ENCODE measurements at regions not wholly inside any gene's neighbourhood (a gene's known extent, or its start where the extent isn't known, plus 50 kb on each side); places are given as distances from the start of the nearest gene placed in this dataset.

GRCh38 chr12:24714237-24714636 lies 234.7 kb downstream of the BCAT1 start:
- no peak overlapping the region for H3K27ac Mint-ChIP-seq
- DNase-seq (no peak), ATAC-seq (replicated peaks in 1 of 2) (no peak)
- peaks cover 3 to 4% of the 10 kb centered on the region in 2 donors for H3K9me3 Mint-ChIP-seq
- H3K27me3 Mint-ChIP-seq (ENCODE audit: low read depth) = peaks cover 12% of the 10 kb centered on the region
- H3K4me3 Mint-ChIP-seq = no peak overlapping the region
- peaks cover 3% of the 10 kb centered on the region in 2 donors for H3K36me3 Mint-ChIP-seq (ENCODE audit: insufficient read depth in 2 of 2)
- H3K4me1 Mint-ChIP-seq (ENCODE audit: low read depth) = peaks cover 19% of the 10 kb centered on the region

- H3K4me3 Mint-ChIP-seq = peak overlapping the region in 1 of 2 donors; percentile 7
- no peaks in the 10 kb centered on the region for H3K27me3 Mint-ChIP-seq (ENCODE audit: low read depth)
- ATAC-seq (replicated peaks in 1 of 2) (no peak), DNase-seq (no peak)
- H3K27ac Mint-ChIP-seq = no peak overlapping the region
- H3K4me1 Mint-ChIP-seq (ENCODE audit: low read depth) = no peaks in the 10 kb centered on the region
- H3K9me3 Mint-ChIP-seq = no peaks in the 10 kb centered on the region
- H3K36me3 Mint-ChIP-seq (ENCODE audit: insufficient read depth in 2 of 2) = no peaks in the 10 kb centered on the region
These were observed 237.6 kb downstream of the BCAT1 start for GRCh38 chr12:24711056-24712008.

- no peaks in the 10 kb centered on the region for H3K36me3 Mint-ChIP-seq (ENCODE audit: insufficient read depth in 2 of 2)
- H3K4me1 Mint-ChIP-seq (ENCODE audit: low read depth) = peaks cover 13% of the 10 kb centered on the region
- H3K9me3 Mint-ChIP-seq = no peaks in the 10 kb centered on the region
- H3K4me3 Mint-ChIP-seq = no peak overlapping the region
- DNase-seq = no peak
- peaks cover 13% of the 10 kb centered on the region for H3K27me3 Mint-ChIP-seq (ENCODE audit: low read depth)
- ATAC-seq (replicated peaks in 1 of 2) = peak; percentile 59 to 65
- no peak overlapping the region for H3K27ac Mint-ChIP-seq
These were observed 239.7 kb downstream of the BCAT1 start for GRCh38 chr12:24709216-24709615.

GRCh38 chr12:24708718-24709117 lies 240.2 kb downstream of the BCAT1 start:
- ATAC-seq (replicated peaks in 1 of 2) (peak; percentile 1 to 2), DNase-seq (no peak)
- H3K27ac Mint-ChIP-seq = no peak overlapping the region
- H3K4me1 Mint-ChIP-seq (ENCODE audit: low read depth) = peaks cover 17% of the 10 kb centered on the region
- no peaks in the 10 kb centered on the region for H3K36me3 Mint-ChIP-seq (ENCODE audit: insufficient read depth in 2 of 2)
- peaks cover 0 to 4% of the 10 kb centered on the region in 2 donors for H3K9me3 Mint-ChIP-seq
- peaks cover 18% of the 10 kb centered on the region for H3K27me3 Mint-ChIP-seq (ENCODE audit: low read depth)
- no peak overlapping the region for H3K4me3 Mint-ChIP-seq

- Mint-ChIP-seq H3K4me3 (no peak overlapping the region), H3K36me3 (ENCODE audit: insufficient read depth in 2 of 2) (no peaks in the 10 kb centered on the region), H3K27me3 (ENCODE audit: low read depth) (peaks cover 25% of the 10 kb centered on the region), H3K27ac (no peak overlapping the region), H3K4me1 (ENCODE audit: low read depth) (peaks cover 19% of the 10 kb centered on the region), H3K9me3 (peaks cover 0 to 5% of the 10 kb centered on the region in 2 donors)
- ATAC-seq (replicated peaks in 1 of 2) = peak; percentile 81 to 83
- no peak for DNase-seq
These were observed 240.9 kb downstream of the BCAT1 start for GRCh38 chr12:24708043-24708442.

GRCh38 chr12:24707334-24707733 lies 241.6 kb downstream of the BCAT1 start:
- H3K4me1 Mint-ChIP-seq (ENCODE audit: low read depth) = peaks cover 19% of the 10 kb centered on the region
- no peak for ATAC-seq (replicated peaks in 1 of 2)
- DNase-seq = no peak
- H3K36me3 Mint-ChIP-seq (ENCODE audit: insufficient read depth in 2 of 2) = no peaks in the 10 kb centered on the region
- H3K4me3 Mint-ChIP-seq = no peak overlapping the region
- no peak overlapping the region for H3K27ac Mint-ChIP-seq
- peaks cover 26% of the 10 kb centered on the region for H3K27me3 Mint-ChIP-seq (ENCODE audit: low read depth)
- H3K9me3 Mint-ChIP-seq = peaks cover 0 to 5% of the 10 kb centered on the region in 2 donors

GRCh38 chr12:24705741-24706358 lies 243.1 kb downstream of the BCAT1 start:
- ATAC-seq (replicated peaks in 1 of 2) = no peak
- DNase-seq = no peak
- H3K36me3 Mint-ChIP-seq (ENCODE audit: insufficient read depth in 2 of 2) = no peaks in the 10 kb centered on the region
- H3K4me3 Mint-ChIP-seq = peak overlapping the region; percentile 35 to 72
- peaks cover 26% of the 10 kb centered on the region for H3K4me1 Mint-ChIP-seq (ENCODE audit: low read depth)
- H3K27ac Mint-ChIP-seq = peak overlapping the region; percentile 92
- H3K27me3 Mint-ChIP-seq (ENCODE audit: low read depth) = peaks cover 26% of the 10 kb centered on the region
- H3K9me3 Mint-ChIP-seq = peaks cover 0 to 5% of the 10 kb centered on the region in 2 donors

GRCh38 chr12:24705216-24705615 lies 243.7 kb downstream of the BCAT1 start:
- H3K36me3 Mint-ChIP-seq (ENCODE audit: insufficient read depth in 2 of 2) = no peaks in the 10 kb centered on the region
- H3K27me3 Mint-ChIP-seq (ENCODE audit: low read depth) = peaks cover 26% of the 10 kb centered on the region
- H3K4me3 Mint-ChIP-seq = peak overlapping the region; percentile 35 to 72

GRCh38 chr12:24701343-24701742 lies 247.6 kb downstream of the BCAT1 start:
- Mint-ChIP-seq H3K27me3 (ENCODE audit: low read depth) (peaks cover 38% of the 10 kb centered on the region), H3K27ac (peak overlapping the region; percentile 9), H3K9me3 (peaks cover 0 to 5% of the 10 kb centered on the region in 2 donors), H3K4me1 (ENCODE audit: low read depth) (peaks cover 30% of the 10 kb centered on the region), H3K4me3 (no peak overlapping the region), H3K36me3 (ENCODE audit: insufficient read depth in 2 of 2) (no peaks in the 10 kb centered on the region)
- no peak for ATAC-seq (replicated peaks in 1 of 2)
- no peak for DNase-seq

More at GRCh38 chr12:24705216-24705615, 243.7 kb downstream of the BCAT1 start:
- H3K4me1 Mint-ChIP-seq (ENCODE audit: low read depth) = peaks cover 30% of the 10 kb centered on the region
- peaks cover 0 to 5% of the 10 kb centered on the region in 2 donors for H3K9me3 Mint-ChIP-seq
- peak overlapping the region; percentile 92 for H3K27ac Mint-ChIP-seq
- no peak for DNase-seq
- ATAC-seq (replicated peaks in 1 of 2) = no peak

GRCh38 chr12:24698972-24699371 lies 249.9 kb downstream of the BCAT1 start:
- H3K36me3 Mint-ChIP-seq (ENCODE audit: insufficient read depth in 2 of 2) = no peaks in the 10 kb centered on the region
- H3K27ac Mint-ChIP-seq = no peak overlapping the region
- DNase-seq (no peak), ATAC-seq (replicated peaks in 1 of 2) (no peak)
- peaks cover 28% of the 10 kb centered on the region for H3K27me3 Mint-ChIP-seq (ENCODE audit: low read depth)
- peaks cover 15% of the 10 kb centered on the region for H3K4me1 Mint-ChIP-seq (ENCODE audit: low read depth)
- H3K4me3 Mint-ChIP-seq = no peak overlapping the region
- peaks cover 0 to 3% of the 10 kb centered on the region in 2 donors for H3K9me3 Mint-ChIP-seq

- no peak overlapping the region for H3K4me3 Mint-ChIP-seq
- no peaks in the 10 kb centered on the region for H3K36me3 Mint-ChIP-seq (ENCODE audit: insufficient read depth in 2 of 2)
- no peak overlapping the region for H3K27ac Mint-ChIP-seq
- peaks cover 11% of the 10 kb centered on the region for H3K4me1 Mint-ChIP-seq (ENCODE audit: low read depth)
- peaks cover 20% of the 10 kb centered on the region for H3K27me3 Mint-ChIP-seq (ENCODE audit: low read depth)
- DNase-seq = no peak
- H3K9me3 Mint-ChIP-seq = no peaks in the 10 kb centered on the region
- ATAC-seq (replicated peaks in 1 of 2) = peak in 1 of 2 donors; percentile 49
These were observed 251.1 kb downstream of the BCAT1 start for GRCh38 chr12:24697769-24698168.

GRCh38 chr12:24697295-24697694 lies 251.6 kb downstream of the BCAT1 start:
- no peaks in the 10 kb centered on the region for H3K36me3 Mint-ChIP-seq (ENCODE audit: insufficient read depth in 2 of 2)
- no peak for ATAC-seq (replicated peaks in 1 of 2)
- peaks cover 24% of the 10 kb centered on the region for H3K27me3 Mint-ChIP-seq (ENCODE audit: low read depth)
- H3K4me3 Mint-ChIP-seq = no peak overlapping the region
- peaks cover 0 to under 1% of the 10 kb centered on the region in 2 donors for H3K9me3 Mint-ChIP-seq
- no peak overlapping the region for H3K27ac Mint-ChIP-seq
- no peak for DNase-seq
- H3K4me1 Mint-ChIP-seq (ENCODE audit: low read depth) = peaks cover 11% of the 10 kb centered on the region

- H3K27ac Mint-ChIP-seq = no peak overlapping the region
- ATAC-seq (replicated peaks in 1 of 2) (no peak), DNase-seq (no peak)
- no peaks in the 10 kb centered on the region for H3K36me3 Mint-ChIP-seq (ENCODE audit: insufficient read depth in 2 of 2)
- H3K4me3 Mint-ChIP-seq = no peak overlapping the region
- H3K4me1 Mint-ChIP-seq (ENCODE audit: low read depth) = peaks cover 11% of the 10 kb centered on the region
- H3K9me3 Mint-ChIP-seq = peaks cover 0 to 1% of the 10 kb centered on the region in 2 donors
- H3K27me3 Mint-ChIP-seq (ENCODE audit: low read depth) = peaks cover 28% of the 10 kb centered on the region
These were observed 252.1 kb downstream of the BCAT1 start for GRCh38 chr12:24696800-24697199.

Measured in activated T-cell treated with anti-CD3 and anti-CD28 coated beads, Interleukin-2, amount 50 U/mL, for 72 hours (primary cell).